Mesenchymal stem cell (in vitro differentiated cells and primary cell): ENCODE measurements at regions not wholly inside any gene's neighbourhood (a gene's known extent, or its start where the extent isn't known, plus 50 kb on each side); places are given as distances from the start of the nearest gene placed in this dataset.

ENCODE experiments used
- DNase-seq: peaks from one replicate; pipeline ENCODE4 v3.0.0-alpha.2; 2013
- H2AFZ ChIP-seq: one replicate; pipeline ENCODE4 v1.6.1; 2013; ENCODE audit warnings: low read depth, mild to moderate bottlenecking, control low read depth, inconsistent platforms, low read length, moderate library complexity
- H2AK5ac ChIP-seq: 2 replicates; pipeline ENCODE4 v1.6.1; 2013; ENCODE audit warnings: low read length, moderate library complexity, mild to moderate bottlenecking, inconsistent platforms; ENCODE audit not compliant: severe bottlenecking
- H2BK120ac ChIP-seq: one replicate; pipeline ENCODE4 v1.6.1; 2013; ENCODE audit warnings: low read depth, mild to moderate bottlenecking, inconsistent platforms, low read length, moderate library complexity
- H2BK12ac ChIP-seq, 2 experiments: one replicate each; pipeline ENCODE4 v1.6.1; 2013; ENCODE audit warnings: inconsistent platforms in 2 of 2, low read length in 2 of 2, mild to moderate bottlenecking in 2 of 2, moderate library complexity in 2 of 2, control low read depth in 1 of 2
- H2BK15ac ChIP-seq: one replicate; pipeline ENCODE4 v1.6.1; 2013; ENCODE audit warnings: mild to moderate bottlenecking, low read depth, inconsistent platforms; ENCODE audit not compliant: poor library complexity, severe bottlenecking
- H2BK5ac ChIP-seq: 2 replicates; pipeline ENCODE4 v1.6.1; 2013; ENCODE audit warnings: low read depth, mild to moderate bottlenecking, low read length, control low read depth, inconsistent platforms; ENCODE audit not compliant: poor library complexity, severe bottlenecking
- H3K14ac ChIP-seq, 2 experiments: one replicate each; pipeline ENCODE4 v1.6.1; 2013; ENCODE audit warnings: inconsistent platforms in 2 of 2, low read length in 2 of 2, control low read depth in 1 of 2, mild to moderate bottlenecking in 1 of 2, moderate library complexity in 1 of 2
- H3K18ac ChIP-seq, 2 experiments: one replicate each; pipeline ENCODE4 v1.6.1; 2013; ENCODE audit warnings: inconsistent platforms in 2 of 2, low read length in 2 of 2, control low read depth in 1 of 2, low read depth in 1 of 2, mild to moderate bottlenecking in 1 of 2
- H3K23ac ChIP-seq, 2 experiments: one replicate each; pipeline ENCODE4 v1.6.1; 2013; ENCODE audit warnings: inconsistent platforms in 2 of 2, low read length in 2 of 2, mild to moderate bottlenecking in 2 of 2, moderate library complexity in 2 of 2, control low read depth in 1 of 2
- H3K27ac ChIP-seq: 2 replicates; pipeline ENCODE4 v1.5.1; 2013; ENCODE audit warnings: mild to moderate bottlenecking, moderate library complexity, low read length, control low read depth, inconsistent platforms; ENCODE audit not compliant: poor library complexity, severe bottlenecking
- H3K27me3 ChIP-seq, 2 experiments: 2 replicates each; pipeline versions ENCODE4 v1.6.1 to v1.7.0; 2013; ENCODE audit warnings: low read length in 2 of 2, mild to moderate bottlenecking in 2 of 2, moderate library complexity in 2 of 2, control low read depth in 1 of 2, inconsistent platforms in 1 of 2; ENCODE audit not compliant: control insufficient read depth in 1 of 2, insufficient read depth in 1 of 2
- H3K36me3 ChIP-seq, 2 experiments: 2 replicates each; pipeline versions ENCODE4 v1.6.1 to v1.7.0; 2013; ENCODE audit warnings: low read length in 2 of 2, control low read depth in 1 of 2, inconsistent platforms in 1 of 2, low read depth in 1 of 2, mild to moderate bottlenecking in 1 of 2; ENCODE audit not compliant: insufficient read depth in 2 of 2, control insufficient read depth in 1 of 2
- H3K4ac ChIP-seq, 2 experiments: one replicate each; pipeline ENCODE4 v1.6.1; 2013; ENCODE audit warnings: inconsistent platforms in 2 of 2, low read length in 2 of 2, mild to moderate bottlenecking in 2 of 2, moderate library complexity in 2 of 2, control low read depth in 1 of 2, low read depth in 1 of 2
- H3K4me1 ChIP-seq: 2 replicates; pipeline ENCODE4 v1.6.1; 2013; ENCODE audit warnings: low read depth, low read length, control low read depth; ENCODE audit not compliant: control insufficient read depth, insufficient read depth
- H3K4me2 ChIP-seq: 2 replicates; pipeline ENCODE4 v1.6.1; 2013; ENCODE audit warnings: low read length, mild to moderate bottlenecking, inconsistent platforms; ENCODE audit not compliant: poor library complexity, severe bottlenecking
- H3K4me3 ChIP-seq, 2 experiments: 2 replicates each; pipeline versions ENCODE4 v1.5.1 to v1.7.0; 2013; ENCODE audit warnings: low read length in 2 of 2, mild to moderate bottlenecking in 2 of 2, control low read depth in 1 of 2, low read depth in 1 of 2; ENCODE audit not compliant: insufficient read depth in 1 of 2
- H3K79me1 ChIP-seq: replicated peaks from 2 replicates; pipeline ENCODE4 v1.6.1; 2013; ENCODE audit warnings: mild to moderate bottlenecking, control low read depth, low read length, inconsistent platforms; ENCODE audit not compliant: poor library complexity, severe bottlenecking
- H3K9ac ChIP-seq: 2 replicates; pipeline ENCODE4 v1.7.0; 2013; ENCODE audit warnings: mild to moderate bottlenecking, low read length, moderate library complexity
- H3K9me3 ChIP-seq: 2 replicates; pipeline ENCODE4 v1.7.0; 2013; ENCODE audit warnings: mild to moderate bottlenecking, low read length; ENCODE audit not compliant: control insufficient read depth
- H4K8ac ChIP-seq: one replicate; pipeline ENCODE4 v1.6.1; 2013; ENCODE audit warnings: inconsistent platforms, mild to moderate bottlenecking, low read length, moderate library complexity
- H4K91ac ChIP-seq: one replicate; pipeline ENCODE4 v1.6.1; 2013; ENCODE audit warnings: mild to moderate bottlenecking, low read length, inconsistent platforms
- WGBS: methylation state at CpG from one replicate; pipeline ENCODE4 v1.1.7; 2013; ENCODE audit warnings: mixed read lengths; 5-methylcytosine and 5-hydroxymethylcytosine counted together

DNA sequence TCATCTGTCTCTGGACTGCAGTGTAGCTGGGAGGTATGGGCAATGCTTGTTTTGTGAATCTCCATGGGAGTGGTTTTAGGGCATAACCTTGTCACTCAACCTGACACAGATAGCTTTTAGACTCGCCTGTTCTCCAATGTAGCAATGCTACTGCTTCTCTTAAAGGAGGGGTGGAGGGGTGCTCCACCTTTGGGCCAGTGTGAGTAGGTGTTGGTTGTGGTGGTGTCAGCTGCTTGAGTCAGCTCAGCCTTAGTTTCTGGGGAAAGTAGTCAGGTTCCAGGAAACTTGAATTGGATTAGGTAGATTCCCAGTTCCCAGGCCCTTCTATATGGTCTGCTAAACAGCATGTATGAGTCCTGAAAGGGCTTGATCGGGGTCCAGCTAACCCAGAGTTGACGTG, 91.1 kb upstream of the PLPPR1 start:
- Histone ChIP-seq H3K36me3 (no peaks in the 10 kb centered on the region), H4K91ac (no peak overlapping the region), H2BK12ac (no peak overlapping the region), H3K79me1 (no peaks in the 10 kb centered on the region), H2BK5ac (no peak overlapping the region), H3K23ac (no peak overlapping the region), H2AFZ (no peak overlapping the region), H3K4me2 (no peak overlapping the region), H3K27me3 (no peaks in the 10 kb centered on the region), H2AK5ac (no peak overlapping the region), H3K9ac (no peak overlapping the region), H3K4me1 (no peaks in the 10 kb centered on the region), H3K4ac (no peak overlapping the region), H2BK120ac (no peak overlapping the region), H3K4me3 (no peak overlapping the region), H2BK15ac (no peak overlapping the region), H3K18ac (no peak overlapping the region), H4K8ac (no peak overlapping the region), H3K27ac (no peak overlapping the region), H3K9me3 (peaks cover 7% of the 10 kb centered on the region), H3K14ac (no peak overlapping the region)
- WGBS = 57% methylated on average over 3 of the region's 3 CpGs
- no peak for DNase-seq

DNA sequence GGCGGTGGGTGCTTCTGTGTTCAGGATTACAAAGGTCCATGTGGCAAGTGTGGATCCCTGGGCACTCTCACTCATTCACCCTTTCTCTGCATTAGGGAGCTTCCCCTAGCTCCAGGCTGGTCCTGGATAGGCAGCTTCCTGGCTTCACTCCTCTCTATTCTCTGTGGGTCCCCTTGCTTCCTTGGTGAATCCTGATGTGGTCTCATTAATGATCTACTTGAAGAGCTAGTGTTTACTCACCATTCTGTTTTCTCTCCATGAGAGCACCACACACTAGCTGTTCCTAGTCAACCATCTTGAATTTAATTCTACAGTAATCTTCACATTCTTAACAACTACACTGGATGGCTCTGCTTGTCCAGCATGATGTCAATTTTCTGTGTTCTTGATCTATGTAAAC, 90.0 kb upstream of the PLPPR1 start:
- H3K79me1 ChIP-seq = no peaks in the 10 kb centered on the region

DNA sequence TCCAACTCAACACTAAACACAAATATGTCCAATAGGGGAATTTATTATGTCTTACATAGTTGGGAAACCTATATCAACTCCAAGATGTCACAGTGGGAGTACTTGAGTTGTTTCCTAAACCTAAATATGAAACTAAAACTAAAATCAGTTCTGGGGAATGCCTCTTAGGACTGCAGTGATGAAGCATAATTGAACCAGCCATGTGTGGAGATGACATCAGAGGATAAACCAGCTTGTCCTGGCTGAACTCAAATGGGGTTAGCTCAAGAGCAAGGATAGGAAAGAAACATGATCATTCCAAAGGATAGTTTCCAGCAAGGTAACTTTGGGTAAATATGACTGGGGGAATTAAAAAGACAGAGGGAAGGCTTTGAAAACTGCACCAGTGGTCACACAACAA, 88.9 kb upstream of the PLPPR1 start:
- no peak overlapping the region for H3K14ac ChIP-seq
- DNase-seq = no peak
- no peak overlapping the region for H3K9ac ChIP-seq
- no peaks in the 10 kb centered on the region for H3K4me1 ChIP-seq
- H4K91ac ChIP-seq = no peak overlapping the region
- no peak overlapping the region for H3K23ac ChIP-seq
- no peak overlapping the region for H3K27ac ChIP-seq
- no peak overlapping the region for H3K4ac ChIP-seq
- no peaks in the 10 kb centered on the region for H3K79me1 ChIP-seq
- no peak overlapping the region for H2BK15ac ChIP-seq
- no peak overlapping the region for H3K4me3 ChIP-seq
- no peak overlapping the region for H2BK120ac ChIP-seq
- no peak overlapping the region for H3K4me2 ChIP-seq
- H3K36me3 ChIP-seq = no peaks in the 10 kb centered on the region
- no peak overlapping the region for H2BK5ac ChIP-seq
- H2AFZ ChIP-seq = no peak overlapping the region
- no peak overlapping the region for H4K8ac ChIP-seq
- peaks cover 12% of the 10 kb centered on the region for H3K9me3 ChIP-seq
- no peak overlapping the region for H2BK12ac ChIP-seq
- no peak overlapping the region for H2AK5ac ChIP-seq
- H3K18ac ChIP-seq = no peak overlapping the region
- H3K27me3 ChIP-seq = no peaks in the 10 kb centered on the region

More for the DNA sequence above, 90.0 kb upstream of the PLPPR1 start:
- H2AFZ ChIP-seq = no peak overlapping the region
- H3K27me3 ChIP-seq = no peaks in the 10 kb centered on the region
- peaks cover 8% of the 10 kb centered on the region for H3K9me3 ChIP-seq
- H2AK5ac ChIP-seq = no peak overlapping the region
- no peak overlapping the region for H3K18ac ChIP-seq
- H3K9ac ChIP-seq = no peak overlapping the region
- no peak overlapping the region for H4K8ac ChIP-seq
- no peak for DNase-seq
- no peak overlapping the region for H3K4me3 ChIP-seq
- no peak overlapping the region for H2BK5ac ChIP-seq
- H3K4me2 ChIP-seq = no peak overlapping the region
- no peak overlapping the region for H3K23ac ChIP-seq
- H4K91ac ChIP-seq = no peak overlapping the region
- no peak overlapping the region for H3K14ac ChIP-seq
- WGBS = 50% methylated on average over 1 of the region's 1 CpG
- no peak overlapping the region for H3K27ac ChIP-seq
- H2BK15ac ChIP-seq = no peak overlapping the region
- no peaks in the 10 kb centered on the region for H3K36me3 ChIP-seq
- H3K4me1 ChIP-seq = no peaks in the 10 kb centered on the region
- H3K4ac ChIP-seq = no peak overlapping the region
- no peak overlapping the region for H2BK120ac ChIP-seq
- H2BK12ac ChIP-seq = no peak overlapping the region

DNA sequence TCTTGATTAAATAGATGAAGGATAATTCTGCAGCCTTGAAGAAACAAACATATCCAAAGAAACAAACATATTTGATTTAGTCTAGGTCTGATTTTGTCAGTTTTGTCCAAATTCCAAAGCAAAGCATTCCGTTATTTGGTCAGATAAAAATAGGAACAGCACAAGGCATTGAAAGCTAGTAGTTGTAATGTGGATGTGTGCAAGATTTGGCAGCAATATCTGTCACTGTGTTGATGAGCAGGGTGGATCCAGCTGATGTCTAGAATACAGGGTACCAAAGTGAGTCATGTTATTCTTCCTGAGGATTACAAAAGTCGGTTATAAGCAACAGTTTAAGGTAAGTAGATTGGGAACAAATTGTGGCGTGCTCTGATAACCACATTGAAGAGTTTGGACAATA, 69.3 kb upstream of the PLPPR1 start:
- Histone ChIP-seq H3K14ac (no peak overlapping the region), H3K4ac (no peak overlapping the region), H2BK15ac (no peak overlapping the region), H3K9me3 (no peaks in the 10 kb centered on the region), H4K8ac (no peak overlapping the region), H2BK12ac (no peak overlapping the region), H3K4me3 (no peak overlapping the region), H3K79me1 (no peaks in the 10 kb centered on the region), H3K4me1 (no peaks in the 10 kb centered on the region), H2AK5ac (no peak overlapping the region), H3K27me3 (no peaks in the 10 kb centered on the region), H2AFZ (no peak overlapping the region), H3K23ac (no peak overlapping the region), H3K18ac (no peak overlapping the region), H4K91ac (no peak overlapping the region), H3K4me2 (no peak overlapping the region), H3K27ac (no peak overlapping the region), H3K9ac (no peak overlapping the region), H3K36me3 (no peaks in the 10 kb centered on the region), H2BK5ac (no peak overlapping the region), H2BK120ac (no peak overlapping the region)
- no peak for DNase-seq
- WGBS = 69% methylated on average over 3 of the region's 3 CpGs
